NT2/D1 (cell line): ENCODE measurements at regions not wholly inside any gene's neighbourhood (a gene's known extent, or its start where the extent isn't known, plus 50 kb on each side); places are given as distances from the start of the nearest gene placed in this dataset.

Experiments used
- YY1 ChIP-seq: IDR thresholded peaks from 2 replicates; pipeline ENCODE4 v1.6.1; 2011; ENCODE audit not compliant: insufficient read length, insufficient read depth
- ZNF274 ChIP-seq: IDR thresholded peaks from 2 replicates; pipeline ENCODE4 v1.6.1; 2011; ENCODE audit warnings: mild to moderate bottlenecking, low read depth, low read length

GRCh38 chr2:192354512-192355244, 159.9 kb upstream of the TMEFF2 start:
- no peak for TF ChIP-seq YY1
- TF ChIP-seq ZNF274: no peak
